Spleen (tissue), 11 donors: ENCODE measurements at regions not wholly inside any gene's neighbourhood (a gene's known extent, or its start where the extent isn't known, plus 50 kb on each side); places are given as distances from the start of the nearest gene placed in this dataset.

Source experiments
- DNase-seq: peaks from one replicate; pipeline ENCODE4 v3.0.0-alpha.2; 2020
- H3K27ac ChIP-seq, 8 donors: fragments of 200-600 bp; sonication (generic) in 7 of 8; 1 replicate in 4 of 8; 2 replicates in 4 of 8; pipeline versions ENCODE4 v1.5.0 to v1.8.0; 2016 to 2021; ENCODE audit warnings: inconsistent platforms in 4 of 8, mild to moderate bottlenecking in 4 of 8, moderate library complexity in 1 of 8
- H3K27me3 ChIP-seq, 7 donors: fragments of 200-600 bp; sonication (generic) in 6 of 7; replicated peaks in 1 of 7; 1 replicate in 4 of 7; 2 replicates in 3 of 7; pipeline versions ENCODE4 v1.5.0 to v1.8.0; 2016 to 2021; ENCODE audit warnings: inconsistent platforms in 3 of 7, mild to moderate bottlenecking in 1 of 7
- H3K36me3 ChIP-seq, 6 donors: fragments of 200-600 bp; sonication (generic) in 5 of 6; 1 replicate in 4 of 6; 2 replicates in 2 of 6; pipeline versions ENCODE4 v1.5.0 to v1.8.0; 2016 to 2021; ENCODE audit warnings: inconsistent platforms in 2 of 6
- H3K4me1 ChIP-seq, 6 donors: fragments of 200-600 bp; sonication (generic) in 5 of 6; 1 replicate in 3 of 6; 2 replicates in 3 of 6; pipeline versions ENCODE4 v1.5.0 to v1.8.0; 2016 to 2021; ENCODE audit warnings: inconsistent platforms in 3 of 6
- H3K4me3 ChIP-seq, 8 donors: fragments of 200-600 bp; sonication (generic) in 7 of 8; 1 replicate in 4 of 8; 2 replicates in 4 of 8; pipeline versions ENCODE4 v1.5.0 to v1.8.0; 2016 to 2021; ENCODE audit warnings: inconsistent platforms in 4 of 8, mild to moderate bottlenecking in 4 of 8, moderate library complexity in 2 of 8
- H3K9me3 ChIP-seq, 8 donors: fragments of 200-600 bp; sonication (generic) in 7 of 8; 1 replicate in 4 of 8; 2 replicates in 4 of 8; pipeline versions ENCODE4 v1.5.0 to v1.8.0; 2016 to 2021; ENCODE audit warnings: inconsistent platforms in 4 of 8
- POLR2A ChIP-seq, 3 donors: fragments of 450-650 bp; IDR thresholded peaks; one replicate each; pipeline ENCODE4 v1.5.1; 2017; ENCODE audit warnings: antibody characterized with exemption in 3 of 3, mild to moderate bottlenecking in 1 of 3
- POLR2AphosphoS5 ChIP-seq, 3 donors: sonication (generic); formaldehyde crosslinking; IDR thresholded peaks; one replicate each; pipeline ENCODE4 v1.5.1; 2017; ENCODE audit warnings: antibody characterized with exemption in 3 of 3
- WGBS, 5 donors: extraction: QIAGEN DNeasy Blood & Tissue Kit in 3 of 5; methylation state at CpG; one replicate each; pipeline versions ENCODE4 v1.1.5 to v1.1.7; 2013 to 2018; 5-methylcytosine and 5-hydroxymethylcytosine counted together
- intact Hi-C: fragments of 100-400 bp; cut with DNase I; formaldehyde crosslinking; loops from one replicate; pipeline ENCODE4 v1.15.0; 2023; ENCODE audit warnings: low total_unique reads
- TF ChIP-seq, protein P1 (sequence below), 11 experiments: fragments of 200-600 bp in 7 of 11; fragments of 450-650 bp in 4 of 11; sonication (generic) in 4 of 11; IDR thresholded peaks in 8 of 11; conservative IDR thresholded peaks in 3 of 11; 1 replicate in 7 of 11; 2 replicates in 4 of 11; pipeline versions ENCODE4 v1.4.0 to v1.8.0; 2016 to 2021; ENCODE audit warnings: antibody characterized with exemption in 11 of 11, inconsistent platforms in 4 of 11, mild to moderate bottlenecking in 1 of 11
- donor health status: healthy with polysubstance abuse.
- donor health status: DM: no; HTN: no; CAD: no; lungs with moderate emphysema.
- donor health status: DM: no; HTN: no; CAD: no.
- donor health status: Bipolar disorder and iron deficiency.
- donor health status: healthy.
- donor health status: DM: no; HTN: no; CAD: no.
- donor health status: DM: yes; HTN: yes; CAD: no.

DNA sequence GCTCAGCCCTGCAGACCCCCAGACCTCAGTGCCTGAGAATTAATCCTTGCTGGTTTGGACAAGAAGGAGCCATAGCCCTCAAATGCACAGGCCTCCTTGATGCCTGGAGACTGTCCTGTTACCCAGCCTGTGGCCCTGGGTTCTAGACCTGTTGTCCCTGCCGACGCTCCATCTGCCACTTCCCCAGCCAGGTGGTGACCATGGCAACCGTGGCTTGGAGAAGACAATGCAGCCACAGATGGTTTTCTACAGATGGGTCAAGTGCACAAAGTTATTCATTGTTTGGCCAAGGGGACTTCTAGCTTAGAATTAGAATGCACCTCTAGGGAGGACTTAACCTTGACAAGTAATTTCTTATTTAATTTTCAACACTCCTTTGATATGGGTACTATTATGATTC, 297.1 kb downstream of the UACA start:
- DNase-seq, result peak; percentile 25
- intact Hi-C loops, result loop anchor here (10.0 kb wide), 1 partner anchor 732 kb away; no protein-coding TSS in a partner anchor
- peaks cover 0 to 22% (median 6%) of the 10 kb centered on the region in 6 donors for H3K4me1 ChIP-seq
- H3K4me3 ChIP-seq, result no peak overlapping the region
- H3K27ac ChIP-seq, result no peak overlapping the region
- TF ChIP-seq POLR2AphosphoS5 (IDR thresholded peaks at IDR 0.05), result no peak
- TF ChIP-seq POLR2A (IDR thresholded peaks at IDR 0.05), result no peak
- TF ChIP-seq, protein P1, sequence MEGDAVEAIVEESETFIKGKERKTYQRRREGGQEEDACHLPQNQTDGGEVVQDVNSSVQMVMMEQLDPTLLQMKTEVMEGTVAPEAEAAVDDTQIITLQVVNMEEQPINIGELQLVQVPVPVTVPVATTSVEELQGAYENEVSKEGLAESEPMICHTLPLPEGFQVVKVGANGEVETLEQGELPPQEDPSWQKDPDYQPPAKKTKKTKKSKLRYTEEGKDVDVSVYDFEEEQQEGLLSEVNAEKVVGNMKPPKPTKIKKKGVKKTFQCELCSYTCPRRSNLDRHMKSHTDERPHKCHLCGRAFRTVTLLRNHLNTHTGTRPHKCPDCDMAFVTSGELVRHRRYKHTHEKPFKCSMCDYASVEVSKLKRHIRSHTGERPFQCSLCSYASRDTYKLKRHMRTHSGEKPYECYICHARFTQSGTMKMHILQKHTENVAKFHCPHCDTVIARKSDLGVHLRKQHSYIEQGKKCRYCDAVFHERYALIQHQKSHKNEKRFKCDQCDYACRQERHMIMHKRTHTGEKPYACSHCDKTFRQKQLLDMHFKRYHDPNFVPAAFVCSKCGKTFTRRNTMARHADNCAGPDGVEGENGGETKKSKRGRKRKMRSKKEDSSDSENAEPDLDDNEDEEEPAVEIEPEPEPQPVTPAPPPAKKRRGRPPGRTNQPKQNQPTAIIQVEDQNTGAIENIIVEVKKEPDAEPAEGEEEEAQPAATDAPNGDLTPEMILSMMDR (IDR thresholded peaks at IDR 0.05 in 8 of 11, conservative IDR thresholded peaks at IDR 0.05 in 3 of 11), result no peak
- no peaks in the 10 kb centered on the region for H3K9me3 ChIP-seq
- no peaks in the 10 kb centered on the region for H3K36me3 ChIP-seq
- peaks cover 0 to 35% (median 0%) of the 10 kb centered on the region in 7 donors for H3K27me3 ChIP-seq
- 34 to 62% (median 50%) methylated on average over 3 of the region's 3 CpGs for WGBS, 5 donors

DNA sequence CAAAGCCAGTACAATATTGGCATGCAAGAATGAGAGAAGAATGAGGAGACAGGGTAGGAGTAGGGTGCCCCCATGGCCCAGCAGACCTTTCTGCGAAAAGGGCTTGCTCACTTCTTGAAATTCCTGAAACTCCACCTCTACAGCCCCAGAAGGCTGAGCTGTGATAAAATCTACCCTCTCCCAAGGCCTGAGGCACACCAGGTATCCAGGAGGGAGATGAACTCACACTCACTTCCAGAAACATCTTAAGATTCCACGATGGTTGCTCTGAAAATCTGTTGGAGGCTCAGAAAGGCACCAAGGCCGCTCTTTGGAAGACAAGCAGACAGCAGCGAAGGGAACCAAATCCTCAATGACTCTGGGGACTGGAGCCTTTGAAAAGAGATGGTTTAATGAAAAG, 297.5 kb downstream of the UACA start:
- WGBS, 5 donors, result 90 to 96% (median 93%) methylated on average over 4 of the region's 4 CpGs
- Histone ChIP-seq H3K4me3 (no peak overlapping the region), H3K27ac (no peak overlapping the region), H3K36me3 (no peaks in the 10 kb centered on the region), H3K27me3 (peaks cover 0 to 38% (median 0%) of the 10 kb centered on the region in 7 donors), H3K4me1 (peaks cover 0 to 25% (median 6%) of the 10 kb centered on the region in 6 donors), H3K9me3 (no peaks in the 10 kb centered on the region)
- no peak for DNase-seq
- TF ChIP-seq POLR2A (IDR thresholded peaks at IDR 0.05), result no peak
- intact Hi-C loops, result loop anchor here (10.0 kb wide), 1 partner anchor 731 kb away; no protein-coding TSS in a partner anchor

DNA sequence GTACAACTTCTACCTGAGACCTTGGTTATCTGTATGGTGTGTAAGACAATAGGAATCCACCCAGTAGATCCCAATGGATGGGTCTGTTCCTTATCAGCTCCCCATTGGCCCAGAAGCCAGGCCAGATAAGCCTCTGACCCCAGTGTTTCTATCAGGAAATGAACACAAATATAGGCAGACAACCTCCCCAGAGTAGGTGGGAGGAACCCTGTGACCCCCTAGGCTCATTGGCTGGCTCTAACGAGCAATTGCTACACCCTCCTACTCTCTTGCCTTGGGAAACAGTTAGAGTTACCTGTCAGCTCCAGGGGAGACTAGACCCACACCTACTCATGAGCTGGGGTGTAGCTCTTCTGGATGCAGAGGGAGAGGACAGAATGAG, 299.9 kb downstream of the UACA start:
- no peaks in the 10 kb centered on the region for H3K36me3 ChIP-seq
- DNase-seq, result no peak
- H3K27me3 ChIP-seq, result peaks cover 0 to 27% (median 0%) of the 10 kb centered on the region in 7 donors
- 0 to 38% (median 0%) methylated on average over 1 of the region's 1 CpG for WGBS, 5 donors
- TF ChIP-seq POLR2A (IDR thresholded peaks at IDR 0.05), result no peak
- TF ChIP-seq, protein P1 (IDR thresholded peaks at IDR 0.05 in 8 of 11, conservative IDR thresholded peaks at IDR 0.05 in 3 of 11), result no peak
- TF ChIP-seq POLR2AphosphoS5 (IDR thresholded peaks at IDR 0.05), result no peak
- no peaks in the 10 kb centered on the region for H3K9me3 ChIP-seq
- intact Hi-C loops, result loop anchor here (10.0 kb wide), 1 partner anchor 729 kb away; no protein-coding TSS in a partner anchor
- no peak overlapping the region for H3K4me3 ChIP-seq
- H3K27ac ChIP-seq, result peak overlapping the region in 3 of 8 donors; percentile 29 to 72 (median 38)
- H3K4me1 ChIP-seq, result peaks cover 0 to 39% (median 18%) of the 10 kb centered on the region in 6 donors

DNA sequence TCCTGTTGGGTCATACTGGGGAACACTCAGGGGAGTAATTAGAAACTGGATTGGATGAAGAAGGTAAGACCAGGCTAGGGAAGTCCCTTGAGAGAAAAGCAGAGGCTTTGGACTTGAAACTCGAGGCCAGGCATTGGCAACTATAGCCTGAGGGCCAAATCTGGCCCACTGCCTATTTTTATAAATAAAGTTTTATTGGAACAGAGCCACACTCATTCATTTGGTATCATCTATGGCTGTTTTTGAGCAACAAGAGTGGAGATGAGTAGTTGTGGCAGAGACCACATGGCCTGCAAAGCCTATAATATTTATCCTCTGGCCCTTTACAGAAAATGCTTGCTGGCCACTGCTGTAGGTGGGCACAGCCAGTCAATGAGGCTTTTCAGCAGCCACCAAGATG, 301.4 kb downstream of the UACA start:
- Histone ChIP-seq H3K4me1 (peaks cover 0 to 38% (median 17%) of the 10 kb centered on the region in 6 donors), H3K27ac (no peak overlapping the region), H3K4me3 (no peak overlapping the region), H3K9me3 (no peaks in the 10 kb centered on the region), H3K36me3 (no peaks in the 10 kb centered on the region), H3K27me3 (peaks cover 0 to 17% (median 0%) of the 10 kb centered on the region in 7 donors)
- TF ChIP-seq POLR2AphosphoS5 (IDR thresholded peaks at IDR 0.05) (no peak), POLR2A (IDR thresholded peaks at IDR 0.05) (no peak)
- TF ChIP-seq, protein P1 (IDR thresholded peaks at IDR 0.05 in 8 of 11, conservative IDR thresholded peaks at IDR 0.05 in 3 of 11), result no peak
- 76 to 92% (median 87%) methylated on average over 1 of the region's 1 CpG for WGBS, 5 donors
- no peak for DNase-seq
- intact Hi-C loops, result loop anchor here (10.0 kb wide), 1 partner anchor 727 kb away; no protein-coding TSS in a partner anchor
